Aorta (tissue), 5 donors: ENCODE measurements at regions not wholly inside any gene's neighbourhood (a gene's known extent, or its start where the extent isn't known, plus 50 kb on each side); places are given as distances from the start of the nearest gene placed in this dataset.

Source experiments
- ATAC-seq: fragments of 200-7000 bp; cut with Tn5 transposase; one replicate; pipeline ENCODE4 v1.9.1; 2022; ENCODE audit warnings: moderate library complexity; ENCODE audit not compliant: low FRiP score
- DNase-seq, 2 donors: peaks; one replicate each; pipeline ENCODE4 v3.0.0-alpha.2; 2020
- H3K27ac ChIP-seq, 2 donors: one replicate each; pipeline ENCODE4 v1.5.1; 2013; ENCODE audit warnings: low read length in 2 of 2, mild to moderate bottlenecking in 2 of 2, moderate library complexity in 2 of 2, control low read depth in 1 of 2, inconsistent platforms in 1 of 2, low read depth in 1 of 2
- H3K27me3 ChIP-seq, 2 donors: one replicate each; pipeline ENCODE4 v1.6.1; 2013; ENCODE audit warnings: control low read depth in 1 of 2, low read length in 1 of 2, mild to moderate bottlenecking in 1 of 2, moderate library complexity in 1 of 2; ENCODE audit not compliant: insufficient read depth in 2 of 2, control insufficient read depth in 1 of 2
- H3K36me3 ChIP-seq, 2 donors: one replicate each; pipeline ENCODE4 v1.6.1; 2013; ENCODE audit warnings: control low read depth in 1 of 2, low read length in 1 of 2, mild to moderate bottlenecking in 1 of 2; ENCODE audit not compliant: insufficient read depth in 2 of 2, control insufficient read depth in 1 of 2
- H3K4me1 ChIP-seq, 2 donors: one replicate each; pipeline ENCODE4 v1.6.1; 2013; ENCODE audit warnings: low read length in 2 of 2, control low read depth in 1 of 2, mild to moderate bottlenecking in 1 of 2, moderate library complexity in 1 of 2; ENCODE audit not compliant: insufficient read depth in 2 of 2, control insufficient read depth in 1 of 2
- H3K4me3 ChIP-seq, 2 donors: one replicate each; pipeline ENCODE4 v1.5.1; 2013; ENCODE audit warnings: low read length in 2 of 2, control low read depth in 1 of 2, mild to moderate bottlenecking in 1 of 2
- H3K9me3 ChIP-seq: one replicate; pipeline ENCODE4 v1.6.1; 2013; ENCODE audit warnings: mild to moderate bottlenecking, low read length; ENCODE audit not compliant: control insufficient read depth
- WGBS, 2 donors: extraction: QIAGEN DNeasy Blood & Tissue Kit; methylation state at CpG; one replicate each; pipeline ENCODE4 v1.1.7; 2013; 5-methylcytosine and 5-hydroxymethylcytosine counted together
- intact Hi-C, 2 donors: fragments of 100-400 bp; cut with DNase I; formaldehyde crosslinking; loops; one replicate each; pipeline versions ENCODE4 v1.14.2 to v1.15.0; 2022
- donor health status: healthy with polysubstance abuse.
- donor health status: Bipolar disorder and iron deficiency.
- donor health status: DM: no; HTN: no; CAD: no.
- donor health status: DM: no; HTN: no; CAD: no.
- donor health status: DM: yes; HTN: yes; CAD: no.

DNA sequence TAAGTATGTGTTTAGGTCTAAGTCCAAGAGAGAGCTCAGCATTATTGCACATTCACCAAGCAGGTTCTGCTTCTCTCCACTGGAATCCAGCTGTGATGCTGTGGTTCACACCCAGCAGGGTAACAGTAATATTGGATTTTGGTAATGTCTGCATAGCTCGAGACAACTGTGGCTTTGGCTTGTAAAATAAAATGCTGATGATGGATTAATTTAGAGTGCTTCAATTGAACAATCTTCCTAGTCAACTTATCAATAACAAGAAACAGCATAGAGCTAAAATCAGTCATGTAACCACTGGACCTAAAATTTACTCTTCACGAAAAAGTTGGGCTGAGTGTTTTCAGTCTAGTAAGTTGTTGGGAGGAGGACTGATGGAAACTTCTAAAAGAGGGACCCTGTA is 709.2 kb downstream of the TYW1 start:
- no peak for DNase-seq

DNA sequence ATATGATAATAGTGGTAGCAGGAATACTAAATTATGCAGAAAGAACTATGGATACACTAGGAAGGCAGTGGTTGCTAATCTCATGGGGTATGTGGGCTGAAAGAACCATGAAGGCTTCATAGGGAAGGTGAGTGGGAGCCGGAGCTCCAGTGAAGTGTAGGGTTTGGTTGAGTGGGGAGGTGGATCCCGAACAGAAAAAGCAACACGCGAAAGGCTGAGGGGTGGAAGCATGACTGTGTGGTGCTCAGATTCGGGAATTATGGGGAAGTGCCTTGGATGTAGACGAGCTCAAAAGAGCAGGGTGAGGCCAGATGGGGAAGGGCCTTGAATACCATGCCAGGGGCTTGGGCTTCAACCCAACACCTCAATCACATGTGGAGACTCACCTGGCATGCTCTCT is 715.1 kb downstream of the TYW1 start:
- DNase-seq, result no peak
- WGBS, 2 donors, result 81 to 82% methylated on average over 6 of the region's 6 CpGs
- no peak for ATAC-seq
- H3K36me3 ChIP-seq, result no peaks in the 10 kb centered on the region
- H3K4me3 ChIP-seq, result no peak overlapping the region
- H3K4me1 ChIP-seq, result no peaks in the 10 kb centered on the region
- intact Hi-C loops, result no loop called here
- no peak overlapping the region for H3K27ac ChIP-seq
- H3K27me3 ChIP-seq, result peaks cover 0 to 2% of the 10 kb centered on the region in 2 donors
- H3K9me3 ChIP-seq, result peaks cover 4% of the 10 kb centered on the region

More for the DNA sequence above, 709.2 kb downstream of the TYW1 start:
- 54 to 63% methylated on average over 2 of the region's 2 CpGs for WGBS, 2 donors
- no peak overlapping the region for H3K4me3 ChIP-seq
- H3K36me3 ChIP-seq, result no peaks in the 10 kb centered on the region
- intact Hi-C loops, result no loop called here
- H3K9me3 ChIP-seq, result peaks cover 4% of the 10 kb centered on the region
- H3K4me1 ChIP-seq, result no peaks in the 10 kb centered on the region
- ATAC-seq, result no peak
- H3K27me3 ChIP-seq, result peaks cover 0 to 2% of the 10 kb centered on the region in 2 donors
- H3K27ac ChIP-seq, result no peak overlapping the region

DNA sequence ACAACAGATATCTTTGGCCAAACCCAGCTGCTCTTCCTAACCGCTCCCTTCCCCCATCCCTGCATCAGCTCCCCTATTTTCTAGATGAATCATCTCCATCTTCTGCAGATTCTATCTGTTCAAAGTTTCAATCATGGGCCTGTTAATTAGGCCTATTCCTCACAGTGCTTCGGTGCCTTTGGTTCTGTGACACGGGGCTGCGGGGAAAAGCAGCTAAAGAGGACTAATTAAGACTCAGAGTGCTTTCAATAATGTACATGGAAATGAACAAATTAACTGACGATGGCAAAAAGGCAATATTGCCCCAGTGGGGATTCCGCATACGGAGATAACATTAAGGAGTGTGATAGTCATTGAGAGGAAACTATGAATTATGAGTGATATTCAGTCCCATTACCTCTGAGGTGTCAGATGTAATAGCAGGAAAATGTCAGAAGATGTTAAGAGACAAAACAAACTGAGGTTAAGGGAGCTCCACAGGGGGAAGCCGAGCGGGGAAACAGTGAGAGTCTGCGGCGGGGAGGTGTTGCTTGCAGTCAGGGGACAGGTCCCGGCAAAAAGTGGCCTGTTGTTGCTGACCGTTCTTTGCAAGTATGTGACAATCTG is 716.9 kb downstream of the TYW1 start:
- H3K4me3 ChIP-seq, result no peak overlapping the region
- H3K27me3 ChIP-seq, result no peaks in the 10 kb centered on the region
- 54 to 57% methylated on average over 13 of the region's 13 CpGs for WGBS, 2 donors
- H3K9me3 ChIP-seq, result peaks cover 4% of the 10 kb centered on the region
- H3K27ac ChIP-seq, result no peak overlapping the region
- intact Hi-C loops, result no loop called here
- no peaks in the 10 kb centered on the region for H3K4me1 ChIP-seq
- no peak for ATAC-seq
- no peaks in the 10 kb centered on the region for H3K36me3 ChIP-seq
- no peak for DNase-seq

DNA sequence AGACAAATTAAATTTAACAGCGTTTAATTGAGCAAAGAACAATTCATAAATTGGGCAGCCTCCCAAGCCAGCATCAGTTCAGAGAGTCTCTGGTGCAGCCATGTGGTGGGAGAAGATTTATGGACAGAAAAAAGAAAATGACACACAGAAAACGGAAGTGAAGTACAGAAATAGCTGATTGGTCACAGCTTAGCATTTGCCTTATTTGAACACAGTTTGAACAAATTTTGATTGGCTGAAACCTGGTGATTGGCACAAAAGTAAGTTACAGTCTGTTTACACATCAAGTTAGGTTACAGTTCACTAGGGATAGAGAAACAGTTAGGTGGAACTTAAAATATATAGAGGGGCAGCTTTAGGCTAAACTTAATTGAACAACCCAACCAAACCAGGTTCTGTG is 720.1 kb downstream of the TYW1 start:
- DNase-seq (no peak), ATAC-seq (no peak)
- 39 to 49% methylated on average over 2 of the region's 2 CpGs for WGBS, 2 donors
- intact Hi-C loops, result no loop called here
- no peaks in the 10 kb centered on the region for H3K27me3 ChIP-seq
- peaks cover 1% of the 10 kb centered on the region for H3K9me3 ChIP-seq
- H3K4me3 ChIP-seq, result no peak overlapping the region
- H3K27ac ChIP-seq, result no peak overlapping the region
- H3K36me3 ChIP-seq, result no peaks in the 10 kb centered on the region
- H3K4me1 ChIP-seq, result no peaks in the 10 kb centered on the region

DNA sequence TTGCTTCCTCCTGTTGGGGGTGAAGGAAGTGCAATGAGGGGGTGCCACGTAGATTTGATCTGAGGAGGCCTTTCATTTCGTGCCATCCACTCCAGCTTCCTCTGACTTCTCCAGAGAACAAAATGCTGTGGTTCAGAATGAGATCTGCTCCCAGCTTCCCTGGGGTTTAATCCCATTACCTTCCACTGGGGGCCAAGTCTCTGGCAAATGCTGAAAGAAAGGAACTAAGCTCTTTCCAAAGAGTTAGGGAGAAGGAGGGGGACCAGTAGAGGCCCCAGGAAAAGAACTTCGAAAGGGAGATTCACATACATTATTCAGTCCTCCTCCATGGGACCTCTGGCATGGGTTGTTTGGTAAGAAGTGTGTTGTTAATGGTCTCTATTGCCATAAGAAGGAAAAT is 727.0 kb downstream of the TYW1 start:
- intact Hi-C loops, result no loop called here
- Histone ChIP-seq H3K27ac (no peak overlapping the region), H3K27me3 (peaks cover 0 to 2% of the 10 kb centered on the region in 2 donors), H3K4me3 (no peak overlapping the region), H3K9me3 (no peaks in the 10 kb centered on the region), H3K4me1 (no peaks in the 10 kb centered on the region), H3K36me3 (no peaks in the 10 kb centered on the region)
- DNase-seq (no peak), ATAC-seq (no peak)
- 35 to 36% methylated on average over 3 of the region's 3 CpGs for WGBS, 2 donors

DNA sequence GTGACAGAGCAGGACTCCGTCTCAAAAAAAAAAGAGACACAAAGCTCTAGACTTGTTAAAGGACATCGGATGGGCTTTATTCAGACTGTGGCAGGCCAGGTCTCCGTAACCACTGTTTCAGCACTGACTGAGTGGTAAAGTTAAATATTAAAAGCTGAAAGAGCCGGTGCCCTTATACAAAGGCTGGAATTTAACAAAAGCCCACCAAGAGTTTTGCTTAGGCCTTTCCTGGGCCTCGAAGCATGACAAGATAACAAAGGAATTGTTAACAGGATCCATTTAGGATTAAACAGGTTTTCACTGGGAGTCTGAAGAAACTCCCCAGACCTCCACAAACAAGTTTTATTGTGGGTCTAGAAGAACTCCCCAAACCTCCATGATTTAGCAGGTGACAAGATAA is 727.8 kb downstream of the TYW1 start:
- H3K4me3 ChIP-seq, result no peak overlapping the region
- intact Hi-C loops, result no loop called here
- no peaks in the 10 kb centered on the region for H3K36me3 ChIP-seq
- no peaks in the 10 kb centered on the region for H3K4me1 ChIP-seq
- 68 to 76% methylated on average over 5 of the region's 5 CpGs for WGBS, 2 donors
- peaks cover 0 to 2% of the 10 kb centered on the region in 2 donors for H3K27me3 ChIP-seq
- no peak overlapping the region for H3K27ac ChIP-seq
- no peaks in the 10 kb centered on the region for H3K9me3 ChIP-seq
- no peak for ATAC-seq
- DNase-seq, result no peak

DNA sequence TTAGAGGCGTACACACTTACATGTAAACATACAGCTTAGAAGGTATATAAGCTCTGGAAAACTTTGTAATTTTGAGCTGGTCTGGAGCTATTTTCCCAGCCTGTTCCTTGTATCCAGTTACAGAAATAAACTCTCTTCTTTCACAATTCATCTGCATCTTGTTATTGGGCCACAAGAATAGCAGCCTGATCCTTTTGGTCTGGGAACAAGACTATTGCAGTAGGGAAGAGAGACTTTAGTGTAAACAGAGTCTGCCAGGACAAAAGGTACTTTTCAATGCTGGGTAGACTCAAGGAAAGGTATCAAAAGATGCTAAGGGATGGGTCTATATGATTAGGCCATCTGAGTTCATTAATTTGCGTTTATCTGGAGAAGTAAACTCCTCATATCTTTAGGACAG is 728.3 kb downstream of the TYW1 start:
- Histone ChIP-seq H3K36me3 (no peaks in the 10 kb centered on the region), H3K9me3 (no peaks in the 10 kb centered on the region), H3K4me1 (no peaks in the 10 kb centered on the region), H3K27me3 (peaks cover 0 to 2% of the 10 kb centered on the region in 2 donors), H3K4me3 (no peak overlapping the region), H3K27ac (no peak overlapping the region)
- WGBS, 2 donors, result 73% methylated on average over 2 of the region's 2 CpGs
- ATAC-seq (no peak), DNase-seq (no peak)
- intact Hi-C loops, result no loop called here

DNA sequence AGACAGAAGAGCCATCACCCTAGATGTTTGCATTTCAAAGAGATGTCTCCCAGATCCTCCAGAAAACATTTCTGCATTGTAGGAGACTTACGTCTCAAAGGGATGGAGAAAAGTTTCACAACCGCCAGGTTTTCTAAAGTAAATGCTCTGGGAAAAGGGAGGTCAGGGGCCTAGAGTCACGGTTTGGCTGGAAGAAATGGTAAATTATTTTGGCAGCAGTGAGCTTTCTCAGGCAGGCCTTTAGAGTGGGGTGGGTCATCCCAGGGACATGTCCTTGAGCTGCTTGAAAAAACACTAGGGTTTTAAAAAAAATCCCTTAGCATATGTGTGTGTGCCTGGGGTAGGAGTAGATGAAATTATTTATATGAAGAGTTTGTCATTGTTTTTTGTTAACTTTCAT is 728.8 kb downstream of the TYW1 start:
- Histone ChIP-seq H3K4me1 (no peaks in the 10 kb centered on the region), H3K9me3 (no peaks in the 10 kb centered on the region), H3K27ac (no peak overlapping the region), H3K36me3 (no peaks in the 10 kb centered on the region), H3K27me3 (peaks cover 0 to 2% of the 10 kb centered on the region in 2 donors), H3K4me3 (no peak overlapping the region)
- intact Hi-C loops, result no loop called here
- ATAC-seq (no peak), DNase-seq (no peak)
- WGBS, 2 donors, result 22 to 38% methylated on average over 3 of the region's 3 CpGs

DNA sequence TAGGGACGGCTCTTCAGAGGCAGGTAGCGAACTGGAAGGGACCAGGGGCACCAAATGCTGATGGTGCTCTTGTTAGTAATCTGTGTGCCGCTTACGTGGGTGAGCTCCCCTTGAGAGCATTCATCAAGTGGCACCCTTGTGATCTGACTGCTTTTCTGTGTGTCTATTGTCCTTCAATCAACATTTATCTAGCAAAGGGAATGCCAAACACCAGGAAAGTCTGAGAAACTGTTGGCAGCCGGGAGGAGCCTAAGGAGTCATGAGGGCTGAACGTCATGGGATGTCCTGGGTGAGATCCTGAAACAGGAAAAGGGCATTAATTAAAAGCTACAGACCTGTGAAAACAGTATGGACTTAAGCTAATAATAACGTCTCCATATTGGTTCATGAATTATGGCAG is 733.1 kb downstream of the TYW1 start:
- Histone ChIP-seq H3K4me3 (no peak overlapping the region), H3K4me1 (no peaks in the 10 kb centered on the region), H3K9me3 (no peaks in the 10 kb centered on the region), H3K36me3 (no peaks in the 10 kb centered on the region), H3K27me3 (peaks cover 0 to 2% of the 10 kb centered on the region in 2 donors), H3K27ac (no peak overlapping the region)
- DNase-seq (no peak), ATAC-seq (no peak)
- intact Hi-C loops, result no loop called here
- WGBS, 2 donors, result 41 to 44% methylated on average over 7 of the region's 7 CpGs
